Renal pelvis (tissue), 1 donor: ENCODE measurements at regions not wholly inside any gene's neighbourhood (a gene's known extent, or its start where the extent isn't known, plus 50 kb on each side); places are given as distances from the start of the nearest gene placed in this dataset.
"Not testable (repeated sequence)": the region's sequence is repeated elsewhere in the genome, so short reads cannot be mapped to it uniquely, and the experiment has no call there.

Experiments used
- DNase-seq: peaks from one replicate; pipeline ENCODE4 v3.0.0-alpha.2; 2013

- DNase-seq: no peak
Observed at GRCh38 chr2:23027396-23027795, 357.6 kb upstream of the KLHL29 start.

GRCh38 chr2:23028106-23028505, 356.9 kb upstream of the KLHL29 start:
- no peak for DNase-seq

GRCh38 chr2:23029111-23029510, 355.9 kb upstream of the KLHL29 start:
- DNase-seq: no peak

- DNase-seq: no peak
Observed at GRCh38 chr2:23029951-23030350, 355.0 kb upstream of the KLHL29 start.

GRCh38 chr2:23034996-23035395, 350.0 kb upstream of the KLHL29 start:
- no peak for DNase-seq

GRCh38 chr2:23036629-23037028, 348.4 kb upstream of the KLHL29 start:
- no peak for DNase-seq

DNA sequence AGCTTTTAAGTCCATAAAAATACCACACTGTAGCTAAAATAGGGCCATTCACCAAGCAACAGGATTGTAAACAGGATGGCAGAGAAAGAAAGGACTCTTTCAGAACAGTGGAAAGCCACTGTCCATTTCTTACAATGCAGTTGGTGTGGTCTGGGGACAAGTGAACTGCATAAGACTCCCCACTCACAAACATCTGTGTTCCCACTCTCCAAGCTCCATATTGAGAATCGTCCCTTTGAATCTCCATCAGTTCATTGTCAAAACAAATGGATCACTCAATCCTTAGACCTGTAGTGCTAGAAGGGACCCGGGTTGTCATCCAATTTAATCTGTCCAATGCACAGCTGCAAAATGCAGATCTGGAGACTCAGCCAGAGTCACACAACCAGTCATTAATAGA, 347.4 kb upstream of the KLHL29 start:
- no peak for DNase-seq

DNA sequence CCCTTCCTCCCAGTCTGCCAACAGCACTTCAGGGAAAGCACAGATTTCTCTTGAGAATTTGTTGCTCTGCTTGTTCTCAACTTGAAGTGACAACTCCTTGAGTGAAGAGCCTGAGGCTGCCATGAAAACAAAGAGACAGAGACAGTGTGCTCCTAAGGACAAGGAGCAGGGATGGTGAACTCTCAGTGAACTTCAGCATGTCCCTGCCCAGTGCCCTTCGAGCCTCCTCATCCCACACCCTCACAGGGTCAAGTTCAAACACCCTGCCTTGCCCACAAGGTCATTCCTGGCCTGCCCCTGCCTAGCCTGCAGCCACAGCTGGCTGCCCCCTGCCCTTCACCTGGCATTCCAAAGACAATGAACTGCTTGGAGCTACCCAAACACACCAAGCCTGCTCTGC, 343.5 kb upstream of the KLHL29 start:
- no peak for DNase-seq

GRCh38 chr2:23042216-23042906, 342.6 kb upstream of the KLHL29 start:
- DNase-seq: no peak

DNA sequence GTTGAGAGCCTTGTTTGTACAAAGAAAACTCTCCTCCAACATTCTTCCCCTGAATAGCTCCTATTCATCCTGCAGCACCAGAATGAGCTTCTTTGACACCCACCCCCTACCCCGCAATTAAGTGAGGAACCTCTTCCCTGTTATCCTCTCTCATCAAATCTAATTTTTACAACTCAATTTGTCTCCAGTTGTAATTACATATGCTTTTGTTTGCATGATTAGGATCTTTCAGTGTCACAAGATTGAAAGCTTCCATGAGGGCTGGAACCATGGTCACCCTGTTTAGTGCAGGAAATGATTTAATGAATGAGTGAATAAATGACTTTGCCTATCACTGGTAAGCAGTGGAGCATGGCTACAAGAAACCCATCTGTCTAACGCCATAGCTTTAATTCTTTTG, 334.6 kb upstream of the KLHL29 start:
- no peak for DNase-seq

DNA sequence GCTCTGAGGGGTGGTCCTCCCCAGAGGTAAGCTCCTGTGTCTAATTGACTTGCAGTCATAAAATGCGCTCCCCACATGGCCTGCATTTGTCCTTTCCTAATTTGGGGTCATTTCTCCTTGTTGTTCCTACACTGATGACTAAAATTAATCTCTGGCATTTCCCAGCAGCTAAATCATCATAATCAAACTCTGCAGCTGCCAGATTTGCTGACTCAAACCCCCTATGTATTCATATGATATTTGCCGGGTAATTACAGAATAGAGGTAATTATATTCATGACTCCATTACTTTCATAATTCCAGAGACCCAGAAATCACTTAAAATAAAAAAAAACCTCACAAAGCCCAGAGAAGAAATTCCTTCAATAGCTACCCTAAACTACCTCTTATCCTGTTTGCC, 331.4 kb upstream of the KLHL29 start:
- DNase-seq: no peak

DNA sequence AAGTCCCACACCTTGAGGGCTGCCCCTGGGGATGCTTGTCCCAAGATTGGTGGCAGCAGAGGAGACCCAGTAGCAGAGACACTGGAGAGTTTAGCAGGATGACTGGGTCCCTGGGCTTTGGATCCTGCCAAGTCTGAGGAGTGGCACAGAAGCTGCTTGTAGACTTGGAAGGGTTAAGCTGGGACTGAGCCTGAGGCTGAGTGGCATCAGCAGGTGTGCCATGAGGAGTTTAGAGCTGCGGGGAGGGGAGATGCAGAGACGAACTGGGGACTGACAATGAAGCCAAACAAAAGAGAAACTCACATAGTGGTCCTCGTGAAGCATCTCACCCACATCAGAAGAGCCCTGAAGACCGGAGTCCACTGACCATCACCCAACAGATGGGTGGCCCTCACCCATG, 329.7 kb upstream of the KLHL29 start:
- no peak for DNase-seq

GRCh38 chr2:23056846-23057245, 328.1 kb upstream of the KLHL29 start:
- DNase-seq: not testable (repeated sequence)

- DNase-seq: no peak
Observed at GRCh38 chr2:23058435-23058834, 326.5 kb upstream of the KLHL29 start.

DNA sequence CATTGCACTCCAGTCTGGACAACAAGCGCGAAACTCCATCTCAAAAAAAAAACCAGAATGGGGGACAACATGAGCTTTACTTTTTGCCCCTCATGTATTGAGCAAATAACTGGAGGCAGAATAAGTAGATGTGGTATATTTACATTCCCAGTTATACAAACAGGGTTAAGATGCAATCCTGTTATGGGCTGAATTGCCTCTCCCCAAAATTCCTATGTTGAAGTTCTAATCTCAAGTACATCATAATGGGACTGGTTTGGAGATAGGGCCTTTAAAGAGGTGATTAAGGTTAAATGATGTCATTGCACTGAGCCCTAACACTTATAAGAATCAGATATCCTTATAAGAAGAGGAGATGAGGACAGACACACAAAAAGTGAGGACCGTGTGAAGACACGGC, 319.8 kb upstream of the KLHL29 start:
- no peak for DNase-seq

- no peak for DNase-seq
Observed at GRCh38 chr2:23065936-23066335, 319.0 kb upstream of the KLHL29 start.

GRCh38 chr2:23066686-23067085, 318.3 kb upstream of the KLHL29 start:
- DNase-seq: no peak

DNA sequence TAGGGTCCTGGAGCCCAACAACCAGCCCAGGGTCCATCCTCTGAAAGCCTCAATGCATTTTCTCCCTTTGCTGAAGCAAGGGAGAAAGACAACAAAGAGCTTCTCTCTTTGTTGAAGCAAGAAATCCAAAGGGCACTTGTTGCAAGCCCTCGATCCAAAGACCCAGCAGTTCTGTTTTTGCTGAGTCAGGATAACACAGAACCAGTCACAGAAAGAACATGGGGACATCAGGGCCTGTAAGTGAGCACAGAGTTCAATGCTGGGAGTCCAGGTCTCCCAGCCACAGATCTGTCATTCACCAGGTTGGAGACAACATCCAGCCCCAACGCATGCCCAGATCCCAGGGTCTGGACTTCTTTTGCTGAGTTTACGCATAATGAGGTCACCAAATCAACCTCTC, 315.8 kb upstream of the KLHL29 start:
- DNase-seq: no peak

DNA sequence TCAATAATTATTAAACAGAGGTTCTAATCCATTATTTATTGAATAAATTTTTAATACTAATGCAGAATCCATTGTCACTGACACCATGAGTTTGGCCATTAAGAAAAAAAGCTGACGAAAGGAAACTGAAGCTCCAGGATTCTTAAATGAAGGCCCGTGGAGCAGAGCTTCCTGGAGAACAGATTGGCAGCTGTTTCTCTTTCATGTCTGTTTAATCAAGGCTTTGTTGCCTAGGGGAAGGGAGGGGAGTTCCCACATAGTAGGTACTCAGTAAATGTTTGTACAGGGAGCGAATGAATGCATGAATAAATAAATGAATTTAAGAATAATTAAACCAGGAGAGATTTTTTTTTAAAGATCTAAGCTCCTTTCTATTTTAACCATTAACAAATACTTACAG, 315.1 kb upstream of the KLHL29 start:
- DNase-seq: no peak

GRCh38 chr2:23073056-23073455, 311.9 kb upstream of the KLHL29 start:
- no peak for DNase-seq

GRCh38 chr2:23073671-23074070, 311.3 kb upstream of the KLHL29 start:
- DNase-seq: no peak

DNA sequence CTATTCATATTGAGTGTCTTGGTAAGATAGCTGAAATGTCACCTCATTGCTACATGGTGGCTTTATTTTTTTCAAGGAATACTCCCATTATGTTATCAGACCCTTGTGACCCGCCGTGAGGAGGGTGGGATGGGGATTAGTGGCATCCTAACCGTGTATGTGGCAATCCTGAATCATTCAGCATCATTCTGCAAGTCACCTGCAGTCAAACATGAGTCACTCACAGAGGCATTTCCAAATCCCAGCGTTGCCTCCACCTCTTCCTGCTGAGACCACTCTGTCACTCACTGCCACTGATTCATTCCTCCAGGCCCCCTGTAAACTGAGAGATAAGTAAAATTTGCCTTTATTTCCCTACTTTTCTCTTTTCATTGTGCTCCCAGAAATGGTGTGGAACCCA, 307.4 kb upstream of the KLHL29 start:
- no peak for DNase-seq

DNA sequence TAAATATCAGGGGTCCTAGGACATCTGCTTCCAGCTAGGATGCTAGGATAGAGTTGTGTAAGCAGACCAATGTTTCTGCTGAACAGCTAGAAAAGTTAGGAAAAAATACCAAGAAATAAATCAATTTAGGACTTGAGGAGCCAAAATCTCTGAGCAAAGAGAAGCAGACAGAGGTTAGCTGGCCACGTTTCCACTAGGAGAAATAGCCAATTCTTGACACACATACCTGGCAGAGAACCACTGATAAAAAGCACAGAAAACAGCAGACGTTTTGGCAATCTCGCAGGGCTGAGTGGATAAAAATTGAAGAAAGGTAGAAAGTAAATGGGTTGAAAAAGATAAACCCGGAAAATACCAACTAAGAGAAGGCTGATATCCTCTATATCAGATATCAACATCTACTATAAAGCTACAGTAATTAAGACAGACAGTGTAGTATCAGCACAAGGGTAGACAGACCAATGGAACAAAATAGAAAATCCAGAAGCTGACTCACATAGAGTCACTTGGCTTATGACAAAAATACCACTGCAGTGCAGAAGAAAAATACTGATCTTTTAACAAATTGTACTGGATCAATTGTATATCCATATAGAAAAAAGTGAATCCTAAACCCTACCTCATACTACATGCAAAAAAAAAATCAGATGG, 306.1 kb upstream of the KLHL29 start:
- no peak for DNase-seq

- DNase-seq: no peak
Observed at GRCh38 chr2:23083966-23084365, 301.0 kb upstream of the KLHL29 start.
